Glutamatergic neuron (in vitro differentiated cells): ENCODE measurements at regions not wholly inside any gene's neighbourhood (a gene's known extent, or its start where the extent isn't known, plus 50 kb on each side); places are given as distances from the start of the nearest gene placed in this dataset.

Experiments
- DNase-seq: peaks from one replicate; pipeline ENCODE4 v3.0.0; 2022
- H3K27ac Mint-ChIP-seq: one replicate; pipeline ENCODE4 v1.8.0; 2020; ENCODE audit warnings: mild to moderate bottlenecking, mixed read lengths, inconsistent platforms; ENCODE audit not compliant: unreplicated experiment
- H3K27me3 Mint-ChIP-seq: one replicate; pipeline ENCODE4 v1.8.0; 2020; ENCODE audit warnings: mild to moderate bottlenecking, moderate library complexity, mixed read lengths, inconsistent platforms; ENCODE audit not compliant: unreplicated experiment
- H3K36me3 Mint-ChIP-seq: one replicate; pipeline ENCODE4 v1.8.0; 2020; ENCODE audit warnings: mild to moderate bottlenecking, mixed read lengths, inconsistent platforms; ENCODE audit not compliant: unreplicated experiment
- H3K4me1 Mint-ChIP-seq: one replicate; pipeline ENCODE4 v1.8.0; 2020; ENCODE audit warnings: mild to moderate bottlenecking, low read depth, mixed read lengths, inconsistent platforms; ENCODE audit not compliant: unreplicated experiment
- H3K4me3 Mint-ChIP-seq: one replicate; pipeline ENCODE4 v1.8.0; 2020; ENCODE audit warnings: mild to moderate bottlenecking, mixed read lengths, inconsistent platforms; ENCODE audit not compliant: unreplicated experiment
- H3K9me3 Mint-ChIP-seq: one replicate; pipeline ENCODE4 v1.8.0; 2020; ENCODE audit warnings: mild to moderate bottlenecking, moderate library complexity, mixed read lengths, inconsistent platforms; ENCODE audit not compliant: unreplicated experiment
- CTCF ChIP-seq: fragments of 200-600 bp; sonication (generic); IDR thresholded peaks from one replicate; pipeline ENCODE4 v1.5.0; 2021; ENCODE audit not compliant: partially characterized antibody, unreplicated experiment

GRCh38 chr3:6726811-6727210 is 134.1 kb upstream of the GRM7 start:
- Mint-ChIP-seq H3K36me3 (no peaks in the 10 kb centered on the region), H3K27ac (no peak overlapping the region), H3K27me3 (no peaks in the 10 kb centered on the region), H3K4me1 (no peaks in the 10 kb centered on the region), H3K9me3 (no peaks in the 10 kb centered on the region), H3K4me3 (no peak overlapping the region)
- DNase-seq, result no peak
- TF ChIP-seq CTCF, result no peak

GRCh38 chr3:6732807-6733206 is 128.1 kb upstream of the GRM7 start:
- Mint-ChIP-seq H3K9me3 (no peaks in the 10 kb centered on the region), H3K27ac (no peak overlapping the region), H3K27me3 (no peaks in the 10 kb centered on the region), H3K4me1 (peaks cover 7% of the 10 kb centered on the region), H3K4me3 (no peak overlapping the region), H3K36me3 (no peaks in the 10 kb centered on the region)
- TF ChIP-seq CTCF, result no peak
- DNase-seq, result no peak

- H3K4me1 Mint-ChIP-seq, result peaks cover 7% of the 10 kb centered on the region
- H3K27ac Mint-ChIP-seq, result no peak overlapping the region
- no peak for DNase-seq
- no peaks in the 10 kb centered on the region for H3K36me3 Mint-ChIP-seq
- no peak for TF ChIP-seq CTCF
- no peaks in the 10 kb centered on the region for H3K9me3 Mint-ChIP-seq
- no peak overlapping the region for H3K4me3 Mint-ChIP-seq
- H3K27me3 Mint-ChIP-seq, result no peaks in the 10 kb centered on the region
These were observed 127.1 kb upstream of the GRM7 start for GRCh38 chr3:6733699-6734394.

GRCh38 chr3:6734395-6734746 is 126.5 kb upstream of the GRM7 start:
- H3K27me3 Mint-ChIP-seq, result no peaks in the 10 kb centered on the region
- H3K36me3 Mint-ChIP-seq, result no peaks in the 10 kb centered on the region
- peaks cover 7% of the 10 kb centered on the region for H3K4me1 Mint-ChIP-seq
- no peak for DNase-seq
- H3K9me3 Mint-ChIP-seq, result no peaks in the 10 kb centered on the region
- no peak for TF ChIP-seq CTCF
- H3K27ac Mint-ChIP-seq, result no peak overlapping the region
- H3K4me3 Mint-ChIP-seq, result no peak overlapping the region

- no peaks in the 10 kb centered on the region for H3K36me3 Mint-ChIP-seq
- H3K4me3 Mint-ChIP-seq, result no peak overlapping the region
- no peaks in the 10 kb centered on the region for H3K27me3 Mint-ChIP-seq
- H3K4me1 Mint-ChIP-seq, result peaks cover 7% of the 10 kb centered on the region
- no peaks in the 10 kb centered on the region for H3K9me3 Mint-ChIP-seq
- DNase-seq, result no peak
- no peak overlapping the region for H3K27ac Mint-ChIP-seq
- TF ChIP-seq CTCF, result no peak
These were observed 123.9 kb upstream of the GRM7 start for GRCh38 chr3:6736836-6737629.
